ENCODE measurements at regions not wholly inside any gene's neighbourhood (a gene's known extent, or its start where the extent isn't known, plus 50 kb on each side); places are given as distances from the start of the nearest gene placed in this dataset.

DNA sequence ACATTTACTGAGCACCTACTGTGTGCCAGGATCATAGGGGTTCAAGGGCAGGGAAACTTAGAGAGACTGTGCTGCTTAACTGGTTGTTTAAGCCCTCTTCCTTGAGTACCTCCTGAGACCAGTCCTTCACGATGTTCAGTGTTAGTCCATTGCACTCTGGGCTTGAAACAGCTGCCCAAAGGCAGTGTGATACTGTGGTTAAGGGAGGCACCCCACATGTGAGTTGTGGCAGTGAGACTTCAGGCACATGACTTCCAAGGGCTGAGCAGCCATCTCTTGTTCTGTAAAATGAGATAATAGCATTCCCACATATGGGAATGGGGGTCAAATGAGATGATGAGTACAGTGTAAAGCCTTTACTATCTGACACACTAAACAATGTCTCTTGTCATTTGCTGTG, 75.1 kb downstream of the LINGO1 start:
- DNase-seq (ENCODE audit: low read depth) = no peak

- no peak for DNase-seq (ENCODE audit: low read depth)
These were observed 75.6 kb downstream of the LINGO1 start for GRCh38 chr15:77557144-77557543.

DNA sequence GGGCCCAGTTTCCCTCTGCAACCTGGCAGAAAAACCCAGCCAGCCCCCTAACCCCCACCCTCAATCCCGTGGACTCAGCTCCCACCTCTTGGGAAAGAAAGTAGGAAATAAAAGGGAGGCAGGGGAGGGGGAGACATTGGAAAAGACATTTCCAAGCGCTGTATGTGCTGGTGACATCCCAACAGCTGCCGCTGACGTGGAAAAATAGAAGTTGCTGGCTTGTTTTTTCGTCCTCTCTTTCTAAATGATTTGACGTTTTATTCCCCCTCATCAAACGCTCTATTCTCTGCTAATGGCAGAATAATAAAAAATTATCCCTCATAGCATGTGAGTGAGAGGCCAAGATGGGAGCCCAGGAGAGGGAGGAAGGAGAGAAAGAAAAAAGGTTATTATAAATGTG, 76.1 kb downstream of the LINGO1 start:
- DNase-seq (ENCODE audit: low read depth) = no peak

DNA sequence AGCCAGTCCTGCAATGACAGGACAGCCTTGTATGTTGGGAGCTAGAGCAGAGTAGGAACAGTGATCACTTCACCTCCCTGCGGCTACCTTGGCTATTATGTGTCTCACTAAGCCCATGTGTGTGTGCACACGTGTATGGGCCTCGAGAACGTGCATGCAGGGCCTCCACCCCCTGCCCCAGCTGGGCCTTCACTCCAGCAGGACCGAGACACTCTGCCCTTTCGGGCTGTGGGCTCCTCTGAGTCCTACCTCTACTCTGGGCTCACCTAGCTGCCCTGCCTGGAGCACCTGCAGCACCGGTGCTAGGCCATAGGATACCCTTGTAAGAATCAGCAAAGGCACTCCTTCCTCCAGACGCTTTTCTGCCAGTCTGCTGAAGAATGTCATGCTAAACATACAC, 77.5 kb downstream of the LINGO1 start:
- DNase-seq (ENCODE audit: low read depth) = no peak

GRCh38 chr15:77554306-77555080, 78.2 kb downstream of the LINGO1 start:
- no peak for DNase-seq (ENCODE audit: low read depth)

DNA sequence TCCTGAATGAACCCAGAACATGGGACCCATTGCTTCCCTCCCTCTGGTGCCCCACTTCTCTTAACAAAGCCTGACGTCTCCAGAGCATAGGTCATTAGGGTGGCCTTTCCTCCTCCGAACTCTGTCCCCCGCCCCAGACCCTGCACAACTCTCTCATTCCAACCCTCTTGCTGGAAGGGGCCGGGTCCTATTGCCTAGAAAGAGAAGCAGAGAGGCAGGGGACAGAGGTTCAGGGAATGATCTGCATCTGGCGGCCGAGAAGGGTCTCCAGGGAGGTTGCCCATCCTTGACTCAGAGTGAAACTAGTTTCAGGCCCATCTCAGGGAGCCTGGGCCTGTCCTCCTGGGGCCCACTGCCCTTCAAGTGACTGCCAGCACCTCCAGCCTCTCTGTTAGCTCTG, 79.0 kb downstream of the LINGO1 start:
- DNase-seq (ENCODE audit: low read depth) = no peak

- DNase-seq (ENCODE audit: low read depth) = no peak
These were observed 79.5 kb downstream of the LINGO1 start for GRCh38 chr15:77553257-77553656.

- DNase-seq (ENCODE audit: low read depth) = no peak
These were observed 80.6 kb downstream of the LINGO1 start for GRCh38 chr15:77552066-77552465.

- DNase-seq (ENCODE audit: low read depth) = no peak
These were observed 82.1 kb downstream of the LINGO1 start for GRCh38 chr15:77550301-77551251.

DNA sequence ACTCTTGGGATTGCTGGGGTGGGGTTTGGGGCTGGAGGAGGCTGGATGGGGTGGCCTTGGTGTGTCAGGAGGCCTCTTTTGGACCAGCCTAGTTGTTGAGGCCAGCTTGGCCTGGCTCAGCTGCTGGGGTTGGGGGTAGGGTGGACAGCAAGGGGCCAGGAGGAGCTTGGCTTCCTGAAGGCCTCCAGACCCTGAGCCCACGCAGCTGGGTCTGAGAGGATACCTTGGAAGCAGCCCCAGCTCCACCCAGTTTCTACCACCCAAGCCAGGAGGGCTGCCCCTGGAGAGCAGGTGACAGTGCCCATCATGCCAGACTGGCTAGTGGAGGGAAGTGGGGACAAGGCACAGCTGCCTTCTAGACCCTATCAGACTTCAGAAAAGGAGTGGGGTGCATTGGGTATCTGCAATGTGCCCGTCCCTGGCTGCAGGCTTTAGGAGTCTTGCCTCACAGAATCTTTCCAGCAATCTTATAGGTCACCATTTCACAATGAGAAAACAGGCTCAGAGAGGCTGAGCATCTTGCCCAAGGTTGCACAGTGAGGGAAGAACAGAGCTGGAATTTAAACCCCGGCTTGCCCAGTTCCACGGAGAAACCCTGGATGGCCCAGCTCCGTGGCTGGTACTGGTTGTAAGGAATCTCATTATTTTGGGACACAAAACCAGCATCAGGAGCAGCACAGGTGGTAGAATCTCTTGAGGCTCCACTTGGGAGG, 83.0 kb downstream of the LINGO1 start:
- no peak for DNase-seq (ENCODE audit: low read depth)

- no peak for DNase-seq (ENCODE audit: low read depth)
These were observed 83.8 kb downstream of the LINGO1 start for GRCh38 chr15:77548589-77549557.

DNA sequence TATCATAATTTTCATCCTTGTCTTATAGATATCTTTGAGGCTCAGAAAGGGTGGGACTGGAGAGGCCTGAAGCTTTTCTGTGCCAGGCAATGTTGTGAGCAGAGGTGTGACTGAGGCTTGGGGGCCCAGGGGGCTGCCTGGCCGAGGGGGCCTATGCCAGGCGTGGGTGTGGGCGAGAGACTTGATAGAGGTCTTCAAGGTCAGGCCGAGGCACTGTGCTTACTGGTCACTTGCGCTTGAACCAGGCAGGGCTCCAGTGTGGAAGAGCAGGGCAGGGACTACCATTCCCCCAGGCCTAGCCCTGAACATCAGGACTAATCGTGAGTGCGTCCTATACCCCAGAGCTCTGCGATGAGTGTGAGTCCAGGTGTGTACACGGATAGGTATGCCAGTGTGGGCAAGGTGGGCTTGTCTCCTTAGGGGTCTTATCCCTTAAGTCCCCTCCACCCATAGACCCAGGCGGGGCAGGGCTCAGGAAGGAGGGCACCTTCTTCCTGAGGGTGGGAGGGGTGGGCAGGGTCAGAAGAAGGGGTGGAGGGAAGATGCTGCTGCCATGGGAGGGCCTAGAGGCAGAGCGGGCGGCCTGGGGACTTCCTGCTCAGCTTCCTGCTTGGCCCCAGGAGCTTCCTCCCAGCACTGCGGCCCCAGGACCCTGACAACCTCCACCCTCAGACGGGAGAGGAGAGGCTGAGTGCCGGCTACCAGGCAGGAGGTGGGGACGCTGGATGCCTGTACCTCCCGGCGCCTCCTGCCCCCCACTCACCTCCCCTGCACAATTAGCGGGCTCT, 84.7 kb downstream of the LINGO1 start:
- DNase-seq (ENCODE audit: low read depth) = no peak

GRCh38 chr15:77546870-77547269, 85.8 kb downstream of the LINGO1 start:
- DNase-seq (ENCODE audit: low read depth) = no peak

- DNase-seq (ENCODE audit: low read depth) = peak; percentile 60
These were observed 86.6 kb downstream of the LINGO1 start for GRCh38 chr15:77546050-77546501.

DNA sequence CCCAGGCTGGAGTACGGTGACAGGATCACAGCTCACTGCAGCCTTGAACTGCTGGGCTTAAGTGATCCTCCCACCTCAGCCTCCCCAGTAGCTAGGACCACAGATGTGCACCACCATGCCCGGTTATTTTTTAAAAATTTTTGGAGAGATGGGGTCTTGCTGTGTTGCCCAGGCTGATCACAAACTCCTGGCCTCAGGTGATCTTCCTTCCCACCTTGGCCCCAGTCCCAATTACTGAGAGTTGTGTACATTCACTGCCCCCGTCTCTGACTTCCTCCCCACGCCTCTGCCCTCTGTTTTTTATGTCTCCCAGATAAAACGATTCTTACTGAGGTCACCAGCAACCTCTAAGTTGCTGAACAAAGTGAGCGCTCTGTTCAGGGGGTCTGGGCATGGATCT, 87.7 kb downstream of the LINGO1 start:
- no peak for DNase-seq (ENCODE audit: low read depth)

- DNase-seq (ENCODE audit: low read depth) = no peak
These were observed 88.5 kb downstream of the LINGO1 start for GRCh38 chr15:77544162-77544561.

DNA sequence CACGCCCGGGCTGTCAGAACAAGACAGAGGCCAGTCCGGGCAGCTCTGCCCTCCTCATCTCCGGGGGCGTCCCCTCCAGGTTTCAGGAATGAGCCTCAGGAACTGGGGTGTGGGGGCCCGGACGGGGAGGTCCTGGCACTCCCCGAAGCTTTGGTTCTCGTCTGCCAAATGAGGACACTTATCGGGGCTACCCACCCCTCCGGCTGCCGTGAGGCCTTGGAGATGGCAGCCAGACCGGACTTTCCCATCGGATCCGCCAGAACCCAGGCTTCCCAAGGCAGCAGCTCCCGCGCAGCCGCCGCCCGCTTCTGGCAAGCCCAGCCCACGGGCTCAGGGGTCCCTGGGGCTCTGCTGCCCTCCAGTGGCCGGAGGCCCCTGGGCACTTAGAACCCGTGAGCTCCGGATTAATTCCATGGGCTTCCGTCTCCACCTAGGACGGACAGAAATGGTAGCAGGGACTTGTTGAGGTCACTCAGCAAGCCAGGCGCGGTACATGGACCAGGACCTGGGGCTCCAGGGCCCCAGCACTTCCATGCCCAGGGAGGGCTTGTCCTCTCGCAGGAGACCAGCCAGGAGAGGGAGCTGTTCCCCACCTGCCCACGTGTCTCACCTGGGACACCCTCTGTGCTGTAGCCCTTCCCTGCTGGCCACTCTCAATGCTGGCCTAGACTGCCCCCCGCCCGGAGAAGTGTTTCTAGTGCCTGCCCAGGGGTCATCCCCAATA, 89.4 kb downstream of the LINGO1 start:
- DNase-seq (ENCODE audit: low read depth) = peak; percentile 38

GRCh38 chr15:77542491-77543001, 90.2 kb downstream of the LINGO1 start:
- no peak for DNase-seq (ENCODE audit: low read depth)

GRCh38 chr15:77541421-77542181, 91.1 kb downstream of the LINGO1 start:
- DNase-seq (ENCODE audit: low read depth) = no peak

Measured in non-pigmented ciliary epithelial cell (primary cell).